ENCODE measurements at regions not wholly inside any gene's neighbourhood (a gene's known extent, or its start where the extent isn't known, plus 50 kb on each side); places are given as distances from the start of the nearest gene placed in this dataset.

DNA sequence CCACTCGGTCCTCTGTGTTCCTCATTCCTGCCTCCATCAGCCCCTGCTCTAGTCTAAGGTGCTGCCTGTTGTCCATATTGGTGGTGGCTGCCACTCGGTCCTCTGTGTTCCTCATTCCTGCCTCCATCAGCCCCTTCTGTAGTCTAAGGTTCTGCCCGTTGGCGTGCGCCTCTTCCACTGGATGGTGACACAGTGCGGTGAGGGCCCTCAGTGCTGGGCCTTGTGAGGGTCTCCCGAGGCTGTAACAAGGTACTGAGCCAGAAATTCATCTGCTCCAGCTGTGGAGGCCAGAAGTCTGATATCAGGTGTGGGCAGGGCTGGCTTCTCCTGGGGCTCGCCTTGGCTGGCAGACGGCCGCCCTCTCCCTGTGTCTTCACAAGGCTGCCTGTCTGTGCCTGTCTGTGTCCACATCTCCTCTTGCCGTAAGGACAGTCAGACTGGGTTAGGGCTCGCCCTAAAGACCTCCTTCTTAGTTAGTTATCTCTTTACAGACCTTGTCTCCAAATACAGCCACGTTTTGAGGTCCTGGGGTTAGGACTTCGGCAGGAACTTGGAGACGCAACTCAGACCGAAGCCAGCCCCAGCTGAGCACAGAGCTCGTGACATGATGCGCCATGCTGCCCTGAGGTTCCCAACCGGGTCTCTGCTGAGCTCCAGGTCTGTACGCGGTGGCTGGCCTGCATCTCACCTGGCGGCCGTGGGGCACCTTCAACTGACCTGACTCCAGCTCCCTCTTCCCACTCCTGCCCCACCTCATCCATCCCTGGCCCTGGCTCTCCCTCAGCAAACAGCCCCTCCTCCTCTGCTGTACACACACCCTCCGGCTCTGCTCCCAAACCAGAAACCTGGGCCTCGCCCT, 181.4 kb upstream of the SHH start:
- Histone ChIP-seq H3K27ac (no peak overlapping the region), H3K4me3 (no peak overlapping the region)
- TF ChIP-seq, protein P1, sequence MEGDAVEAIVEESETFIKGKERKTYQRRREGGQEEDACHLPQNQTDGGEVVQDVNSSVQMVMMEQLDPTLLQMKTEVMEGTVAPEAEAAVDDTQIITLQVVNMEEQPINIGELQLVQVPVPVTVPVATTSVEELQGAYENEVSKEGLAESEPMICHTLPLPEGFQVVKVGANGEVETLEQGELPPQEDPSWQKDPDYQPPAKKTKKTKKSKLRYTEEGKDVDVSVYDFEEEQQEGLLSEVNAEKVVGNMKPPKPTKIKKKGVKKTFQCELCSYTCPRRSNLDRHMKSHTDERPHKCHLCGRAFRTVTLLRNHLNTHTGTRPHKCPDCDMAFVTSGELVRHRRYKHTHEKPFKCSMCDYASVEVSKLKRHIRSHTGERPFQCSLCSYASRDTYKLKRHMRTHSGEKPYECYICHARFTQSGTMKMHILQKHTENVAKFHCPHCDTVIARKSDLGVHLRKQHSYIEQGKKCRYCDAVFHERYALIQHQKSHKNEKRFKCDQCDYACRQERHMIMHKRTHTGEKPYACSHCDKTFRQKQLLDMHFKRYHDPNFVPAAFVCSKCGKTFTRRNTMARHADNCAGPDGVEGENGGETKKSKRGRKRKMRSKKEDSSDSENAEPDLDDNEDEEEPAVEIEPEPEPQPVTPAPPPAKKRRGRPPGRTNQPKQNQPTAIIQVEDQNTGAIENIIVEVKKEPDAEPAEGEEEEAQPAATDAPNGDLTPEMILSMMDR (IDR thresholded peaks at IDR 0.05) = no peak
- peak; percentile 62 for DNase-seq (ENCODE audit: low spot score)

GRCh38 chr7:155992974-155993373, 180.7 kb upstream of the SHH start:
- peak; percentile 58 for DNase-seq (ENCODE audit: low spot score)
- TF ChIP-seq, protein P1 (IDR thresholded peaks at IDR 0.05) = no peak
- Histone ChIP-seq H3K27ac (no peak overlapping the region), H3K4me3 (no peak overlapping the region)

GRCh38 chr7:155992538-155992937, 180.3 kb upstream of the SHH start:
- TF ChIP-seq, protein P1 (IDR thresholded peaks at IDR 0.05) = no peak
- no peak for DNase-seq (ENCODE audit: low spot score)
- Histone ChIP-seq H3K27ac (no peak overlapping the region), H3K4me3 (no peak overlapping the region)

GRCh38 chr7:155992107-155992506, 179.8 kb upstream of the SHH start:
- Histone ChIP-seq H3K27ac (no peak overlapping the region), H3K4me3 (no peak overlapping the region)
- DNase-seq (ENCODE audit: low spot score) = no peak
- TF ChIP-seq, protein P1 (IDR thresholded peaks at IDR 0.05) = no peak

DNA sequence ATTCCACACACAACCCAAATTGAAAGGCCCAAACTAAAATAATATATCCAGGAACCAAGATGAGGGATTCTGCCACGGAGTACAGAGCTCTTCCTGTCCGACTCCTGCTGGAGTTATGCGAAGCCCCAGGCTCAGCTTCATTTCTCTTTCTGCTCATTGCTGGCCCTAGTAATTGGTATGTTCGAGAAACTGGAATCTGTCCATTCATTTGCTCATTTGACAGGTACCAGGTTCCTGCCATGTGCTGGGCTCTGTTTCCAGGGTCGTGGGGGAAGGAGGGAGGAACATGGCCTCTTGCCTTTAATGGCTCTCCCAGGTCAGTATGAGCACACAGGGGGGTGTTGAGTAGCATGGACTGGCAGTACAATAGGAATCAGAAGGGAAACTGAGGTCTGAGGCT, 179.2 kb upstream of the SHH start:
- Histone ChIP-seq H3K4me3 (no peak overlapping the region), H3K27ac (no peak overlapping the region)
- peak; percentile 60 for DNase-seq (ENCODE audit: low spot score)
- TF ChIP-seq, protein P1 (IDR thresholded peaks at IDR 0.05) = no peak

DNA sequence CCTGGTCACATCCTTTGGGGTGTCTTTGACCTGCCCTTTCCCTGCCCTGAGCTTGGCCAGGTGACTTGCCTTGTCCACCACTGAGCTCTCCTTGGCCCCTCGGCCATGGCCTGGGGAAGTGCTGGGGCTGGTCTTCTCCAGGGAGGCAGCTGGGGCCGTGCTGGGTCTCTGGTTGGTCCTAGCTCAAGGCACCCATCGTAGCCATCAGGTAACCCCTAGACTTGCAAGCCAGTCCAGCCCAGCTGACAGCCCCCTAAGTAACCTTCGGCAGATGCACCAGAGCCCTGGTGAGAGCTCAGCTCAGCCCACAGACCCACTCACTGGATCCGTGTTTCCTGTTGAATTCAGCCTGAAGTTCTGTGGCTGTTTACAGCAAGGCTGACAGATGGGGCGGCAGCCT, 176.2 kb upstream of the SHH start:
- TF ChIP-seq, protein P1 (IDR thresholded peaks at IDR 0.05) = no peak
- Histone ChIP-seq H3K27ac (no peak overlapping the region), H3K4me3 (no peak overlapping the region)
- peak; percentile 64 for DNase-seq (ENCODE audit: low spot score)

GRCh38 chr7:155987681-155988235, 175.5 kb upstream of the SHH start:
- DNase-seq (ENCODE audit: low spot score) = no peak
- H3K4me3 ChIP-seq = no peak overlapping the region
- TF ChIP-seq, protein P1 (IDR thresholded peaks at IDR 0.05) = no peak
- no peak overlapping the region for H3K27ac ChIP-seq

Data from coronary artery (tissue), 2 donors.